HG03103 (cell line): ENCODE measurements at regions not wholly inside any gene's neighbourhood (a gene's known extent, or its start where the extent isn't known, plus 50 kb on each side); places are given as distances from the start of the nearest gene placed in this dataset.

Experiments used
- ATAC-seq: cut with Tn5 transposase; IDR thresholded peaks from one replicate; pipeline ENCODE4 v1.9.1; 2021; ENCODE audit warnings: low read depth; ENCODE audit not compliant: unreplicated experiment

- ATAC-seq, result peak; percentile 79
These were observed 206.5 kb upstream of the PDGFD start for GRCh38 chr11:104370478-104370877.

GRCh38 chr11:104369761-104370160, 205.8 kb upstream of the PDGFD start:
- ATAC-seq, result no peak

- ATAC-seq, result no peak
These were observed 202.4 kb upstream of the PDGFD start for GRCh38 chr11:104366321-104366734.

DNA sequence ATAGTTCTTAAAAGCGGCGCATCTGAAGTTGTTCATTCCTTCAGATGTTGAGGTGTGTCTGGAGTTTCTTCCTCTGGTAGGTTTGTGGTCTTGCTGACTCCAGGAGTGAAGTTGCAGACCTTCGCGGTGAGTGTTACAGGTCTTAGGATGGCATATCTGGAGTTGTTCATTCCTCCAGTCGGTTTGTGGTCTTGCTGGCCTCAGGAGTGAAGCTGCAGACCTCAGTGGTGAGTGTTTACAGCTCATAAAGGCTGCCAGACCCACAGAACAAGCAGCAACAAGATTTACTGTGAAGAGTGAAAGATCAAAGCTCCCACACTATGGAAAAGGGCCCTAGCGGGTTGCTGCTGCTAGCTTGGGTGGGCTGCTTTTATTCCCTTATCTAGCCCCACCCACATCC, 201.7 kb upstream of the PDGFD start:
- no peak for ATAC-seq

GRCh38 chr11:104361975-104362374, 198.0 kb upstream of the PDGFD start:
- no peak for ATAC-seq

- ATAC-seq, result no peak
These were observed 188.1 kb upstream of the PDGFD start for GRCh38 chr11:104352036-104352435.

- peak; percentile 76 for ATAC-seq
These were observed 179.6 kb upstream of the PDGFD start for GRCh38 chr11:104343578-104343977.

DNA sequence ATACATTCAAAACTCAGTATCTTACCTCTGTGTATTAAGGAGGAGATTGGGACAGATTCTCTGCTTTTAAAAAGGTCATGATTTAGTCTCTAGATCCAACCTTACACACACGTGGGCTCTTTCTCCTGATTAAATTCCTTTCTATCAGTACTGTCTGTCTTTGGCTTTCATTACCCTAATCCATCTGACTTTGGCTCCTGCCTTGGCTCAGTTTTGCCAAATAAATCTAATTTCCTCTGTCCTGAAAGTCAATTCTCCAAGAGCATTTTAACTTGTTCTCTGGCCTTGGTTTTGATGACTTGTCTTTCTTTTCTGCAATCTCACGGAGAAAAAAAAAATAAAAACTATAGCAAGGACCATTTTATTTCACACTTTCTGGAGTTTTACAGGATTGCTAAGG, 176.6 kb upstream of the PDGFD start:
- no peak for ATAC-seq

GRCh38 chr11:104339380-104339831, 175.5 kb upstream of the PDGFD start:
- peak; percentile 35 for ATAC-seq

DNA sequence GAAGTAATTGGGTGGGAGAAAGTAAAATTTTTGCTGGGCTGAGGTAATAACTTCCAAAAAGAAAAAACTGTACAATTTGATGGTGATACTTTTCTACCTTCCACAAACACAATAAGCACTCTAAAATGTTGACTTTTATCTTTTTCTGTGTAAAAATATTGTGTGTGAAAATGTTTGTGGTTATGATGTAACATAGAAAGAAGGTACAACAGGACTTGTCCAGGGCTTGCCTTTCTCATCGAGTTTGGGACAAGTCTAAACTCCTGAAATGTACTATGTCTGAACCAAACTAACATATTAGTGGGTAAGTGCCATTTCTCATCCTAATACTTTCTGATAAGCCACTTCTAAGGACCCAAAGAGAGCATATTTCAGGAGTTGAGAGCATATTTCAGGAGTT, 174.2 kb upstream of the PDGFD start:
- no peak for ATAC-seq

- ATAC-seq, result no peak
These were observed 173.3 kb upstream of the PDGFD start for GRCh38 chr11:104337273-104337672.

DNA sequence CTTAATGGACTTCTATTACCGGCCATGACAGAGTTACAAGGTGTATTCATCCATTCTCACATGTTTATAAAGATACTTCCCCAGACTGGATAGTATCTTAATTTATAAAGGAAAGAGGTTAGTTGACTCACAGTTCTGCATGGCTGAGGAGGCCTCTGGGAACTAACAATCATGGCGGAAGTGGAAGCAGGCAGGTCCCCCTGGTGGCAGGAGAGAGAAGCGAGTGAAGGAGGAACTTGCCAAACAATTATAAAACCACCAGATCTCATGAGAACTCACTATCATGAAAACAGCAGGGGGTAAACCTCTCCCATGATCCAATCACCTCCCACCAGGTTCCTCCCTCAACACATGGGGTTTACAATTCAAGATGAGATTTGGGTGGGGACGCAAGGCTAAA, 170.0 kb upstream of the PDGFD start:
- peak; percentile 69 for ATAC-seq

GRCh38 chr11:104332110-104332509, 168.2 kb upstream of the PDGFD start:
- ATAC-seq, result peak; percentile 49

- ATAC-seq, result no peak
These were observed 165.2 kb upstream of the PDGFD start for GRCh38 chr11:104329078-104329665.

- ATAC-seq, result no peak
These were observed 164.6 kb upstream of the PDGFD start for GRCh38 chr11:104328512-104328907.

DNA sequence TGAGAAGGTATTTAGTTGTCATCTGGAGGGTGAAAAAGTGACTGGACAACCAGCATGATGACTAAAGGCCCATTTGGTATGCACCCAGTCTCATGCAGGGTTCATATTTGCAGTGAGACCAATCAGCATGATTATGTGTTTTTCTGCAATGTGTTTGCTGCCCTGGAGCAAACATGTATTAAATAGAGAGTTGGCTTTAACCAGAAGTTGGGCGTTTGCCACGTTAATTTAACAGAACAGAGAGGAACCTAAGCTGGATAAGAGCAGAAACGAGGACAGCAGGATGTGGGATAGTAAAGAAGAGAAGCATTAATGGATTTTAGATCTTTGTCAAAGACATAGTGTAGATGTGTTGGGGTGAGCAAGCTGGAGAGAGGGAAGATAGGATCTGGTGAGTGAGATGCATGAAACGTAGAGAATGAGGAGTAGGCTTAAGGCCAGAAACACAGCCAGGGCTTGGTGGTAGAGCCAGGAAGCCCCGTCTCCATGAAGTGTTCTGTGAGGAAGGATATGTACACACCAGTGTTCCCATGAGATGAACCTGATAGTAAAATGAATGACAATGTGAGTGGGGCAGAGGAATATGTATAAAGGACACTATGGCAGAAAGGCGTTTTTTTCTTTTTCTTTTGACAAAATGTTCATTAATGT, 164.0 kb upstream of the PDGFD start:
- ATAC-seq, result no peak

DNA sequence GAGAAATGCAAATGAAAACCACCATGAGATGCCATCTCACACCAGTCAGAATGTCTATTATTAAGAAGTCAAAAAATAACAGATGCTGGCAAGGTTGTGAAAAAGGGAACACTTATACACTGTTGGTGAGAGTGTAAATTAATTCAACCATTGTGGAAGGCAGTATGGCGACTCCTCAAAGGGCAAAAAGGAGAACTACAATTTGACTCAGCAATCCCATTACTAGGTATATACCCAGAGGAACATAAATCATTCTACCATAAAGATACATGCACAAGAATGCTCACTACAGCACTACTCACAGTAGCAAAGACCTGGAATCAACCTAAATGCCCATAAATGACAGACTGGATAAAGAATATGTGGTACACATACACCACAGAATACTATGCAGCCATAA, 161.1 kb upstream of the PDGFD start:
- ATAC-seq, result no peak

DNA sequence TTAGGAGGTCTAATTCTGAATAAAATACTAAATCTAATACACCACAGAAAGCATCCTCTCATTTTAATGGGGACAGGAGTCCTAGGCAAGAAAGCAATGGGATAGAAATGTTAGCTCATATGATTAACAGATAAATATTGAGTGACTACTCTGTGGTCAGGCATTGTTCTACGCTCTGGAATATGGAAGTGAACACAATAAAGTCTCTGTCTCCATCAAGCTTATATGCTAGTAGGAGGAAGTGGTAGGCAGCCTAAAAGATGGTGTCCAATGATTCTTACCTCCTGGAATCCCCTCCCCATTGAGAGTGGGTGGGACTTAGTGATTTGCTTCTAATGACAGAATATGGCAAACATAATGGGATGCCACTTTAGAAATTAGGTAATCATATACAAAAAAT, 160.3 kb upstream of the PDGFD start:
- ATAC-seq, result no peak

- ATAC-seq, result no peak
These were observed 159.9 kb upstream of the PDGFD start for GRCh38 chr11:104323841-104324240.

GRCh38 chr11:104322696-104323095, 158.7 kb upstream of the PDGFD start:
- ATAC-seq, result no peak

GRCh38 chr11:104320956-104321355, 157.0 kb upstream of the PDGFD start:
- no peak for ATAC-seq

DNA sequence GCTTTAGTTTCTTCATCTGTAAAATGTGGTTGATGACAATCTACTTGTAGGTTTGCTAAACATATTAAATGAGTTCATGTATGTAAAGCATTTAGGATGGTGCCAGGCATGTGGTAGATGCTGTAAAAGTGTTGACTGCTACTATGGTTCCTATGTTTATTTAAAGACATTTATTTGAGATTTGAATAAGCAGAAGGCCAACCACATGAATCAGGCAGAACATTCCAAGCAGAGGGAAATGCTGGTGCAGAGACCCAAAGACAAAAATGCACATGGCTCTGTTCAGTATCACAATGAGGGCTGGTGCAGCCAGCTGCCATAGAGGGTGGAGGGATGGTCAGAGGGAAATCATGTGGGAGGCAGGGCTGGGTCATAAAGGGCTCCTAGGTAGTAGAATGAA, 156.2 kb upstream of the PDGFD start:
- ATAC-seq, result no peak

DNA sequence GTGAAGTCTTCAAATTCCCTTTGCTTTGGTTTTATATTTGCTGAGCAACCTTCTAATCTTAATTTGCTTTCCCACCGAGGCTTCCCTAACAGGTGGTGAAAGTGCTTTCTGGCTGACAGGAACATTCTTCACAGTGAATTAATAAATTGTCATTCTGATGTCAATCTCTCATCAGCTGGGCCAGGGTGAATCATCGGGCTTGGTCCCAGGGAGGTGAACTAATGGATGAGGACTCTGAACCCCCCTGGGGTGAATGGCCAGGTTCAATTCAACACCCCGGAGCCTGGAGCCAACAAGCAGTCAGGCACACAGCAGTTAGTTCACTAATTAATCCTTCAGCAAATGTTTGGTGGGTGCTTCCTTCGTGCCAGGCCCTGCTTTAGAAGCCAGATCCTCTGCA, 155.4 kb upstream of the PDGFD start:
- no peak for ATAC-seq
